Neural progenitor cell (in vitro differentiated cells): ENCODE measurements at regions not wholly inside any gene's neighbourhood (a gene's known extent, or its start where the extent isn't known, plus 50 kb on each side); places are given as distances from the start of the nearest gene placed in this dataset.

ENCODE experiments used
- EZH2 ChIP-seq: fragments of 200-600 bp; sonication (generic); IDR thresholded peaks from 2 replicates; pipeline ENCODE4 v1.6.1; 2017; ENCODE audit warnings: antibody characterized with exemption, mild to moderate bottlenecking, moderate library complexity
- TF ChIP-seq, protein P1 (sequence below): fragments of 200-600 bp; sonication (generic); IDR thresholded peaks from 2 replicates; pipeline ENCODE4 v1.5.1; 2017; ENCODE audit warnings: antibody characterized with exemption, mild to moderate bottlenecking

DNA sequence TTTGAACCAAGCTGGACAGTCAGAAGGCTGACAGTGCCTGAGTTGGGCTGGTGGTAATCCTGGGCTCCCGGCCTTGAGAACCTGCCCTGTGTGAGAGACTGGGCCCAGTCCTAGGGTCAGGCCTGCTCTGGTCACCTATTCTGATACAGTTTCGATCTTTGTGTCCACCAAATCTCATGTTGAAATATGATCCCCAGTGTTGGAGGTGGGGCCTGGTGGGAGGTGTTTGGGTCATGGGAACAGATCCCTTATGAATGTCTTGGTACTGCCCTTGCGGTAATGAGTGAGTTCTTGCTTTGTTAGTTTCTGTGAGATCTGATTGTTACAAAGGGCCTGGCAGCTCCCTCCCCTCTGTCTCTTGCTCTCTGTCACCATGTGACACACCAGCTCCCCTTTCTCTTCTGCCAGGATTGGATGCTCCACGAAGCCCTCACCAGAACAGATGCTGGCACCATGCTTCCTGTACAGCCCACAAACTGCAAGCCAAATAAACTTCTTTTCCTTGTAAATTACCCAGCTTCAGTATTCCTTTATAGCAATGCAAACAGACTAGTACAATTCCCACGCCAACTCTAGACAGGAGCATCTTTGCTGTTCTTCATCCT lies 111.8 kb upstream of the ZNF438 start:
- TF ChIP-seq, protein P1, sequence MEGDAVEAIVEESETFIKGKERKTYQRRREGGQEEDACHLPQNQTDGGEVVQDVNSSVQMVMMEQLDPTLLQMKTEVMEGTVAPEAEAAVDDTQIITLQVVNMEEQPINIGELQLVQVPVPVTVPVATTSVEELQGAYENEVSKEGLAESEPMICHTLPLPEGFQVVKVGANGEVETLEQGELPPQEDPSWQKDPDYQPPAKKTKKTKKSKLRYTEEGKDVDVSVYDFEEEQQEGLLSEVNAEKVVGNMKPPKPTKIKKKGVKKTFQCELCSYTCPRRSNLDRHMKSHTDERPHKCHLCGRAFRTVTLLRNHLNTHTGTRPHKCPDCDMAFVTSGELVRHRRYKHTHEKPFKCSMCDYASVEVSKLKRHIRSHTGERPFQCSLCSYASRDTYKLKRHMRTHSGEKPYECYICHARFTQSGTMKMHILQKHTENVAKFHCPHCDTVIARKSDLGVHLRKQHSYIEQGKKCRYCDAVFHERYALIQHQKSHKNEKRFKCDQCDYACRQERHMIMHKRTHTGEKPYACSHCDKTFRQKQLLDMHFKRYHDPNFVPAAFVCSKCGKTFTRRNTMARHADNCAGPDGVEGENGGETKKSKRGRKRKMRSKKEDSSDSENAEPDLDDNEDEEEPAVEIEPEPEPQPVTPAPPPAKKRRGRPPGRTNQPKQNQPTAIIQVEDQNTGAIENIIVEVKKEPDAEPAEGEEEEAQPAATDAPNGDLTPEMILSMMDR = no peak
- TF ChIP-seq EZH2 = no peak
